Tibial nerve (tissue), 4 donors: ENCODE measurements at regions not wholly inside any gene's neighbourhood (a gene's known extent, or its start where the extent isn't known, plus 50 kb on each side); places are given as distances from the start of the nearest gene placed in this dataset.

Experiments used
- DNase-seq, 2 donors: peaks; one replicate each; pipeline ENCODE4 v3.0.0-alpha.2; 2019; ENCODE audit warnings: low spot score in 2 of 2
- H3K27ac ChIP-seq, 4 donors: fragments of 200-600 bp; sonication (generic) in 3 of 4; one replicate each; pipeline ENCODE4 v1.5.1; 2017 to 2019; ENCODE audit warnings: mild to moderate bottlenecking in 1 of 4
- H3K27me3 ChIP-seq, 2 donors: fragments of 200-600 bp; sonication (generic) in 1 of 2; one replicate each; pipeline versions ENCODE4 v1.5.1 to v1.6.0; 2017 to 2019
- H3K36me3 ChIP-seq, 3 donors: fragments of 200-600 bp; sonication (generic); one replicate each; pipeline ENCODE4 v1.5.1; 2018 to 2019
- H3K4me1 ChIP-seq, 4 donors: fragments of 200-600 bp; sonication (generic) in 3 of 4; one replicate each; pipeline ENCODE4 v1.5.1; 2017 to 2019
- H3K4me3 ChIP-seq, 4 donors: fragments of 200-600 bp; sonication (generic) in 3 of 4; one replicate each; pipeline ENCODE4 v1.5.1; 2017 to 2019; ENCODE audit warnings: mild to moderate bottlenecking in 1 of 4, moderate library complexity in 1 of 4
- H3K9me3 ChIP-seq, 4 donors: fragments of 200-600 bp; sonication (generic) in 3 of 4; one replicate each; pipeline ENCODE4 v1.5.1; 2017 to 2019
- CTCF ChIP-seq, 5 experiments: fragments of 200-600 bp in 3 of 5; fragments of 450-650 bp in 2 of 5; sonication (generic) in 3 of 5; IDR thresholded peaks; one replicate each; pipeline ENCODE4 v1.5.1; 2016 to 2019; ENCODE audit warnings: antibody characterized with exemption in 5 of 5, mild to moderate bottlenecking in 3 of 5, moderate library complexity in 2 of 5
- EP300 ChIP-seq, 2 donors: sonication (generic); formaldehyde crosslinking; IDR thresholded peaks; one replicate each; pipeline ENCODE4 v1.6.1; 2017; ENCODE audit warnings: antibody characterized with exemption in 2 of 2, mild to moderate bottlenecking in 1 of 2
- POLR2A ChIP-seq, 2 donors: fragments of 450-650 bp; IDR thresholded peaks; one replicate each; pipeline ENCODE4 v1.6.1; 2017; ENCODE audit warnings: antibody characterized with exemption in 2 of 2, mild to moderate bottlenecking in 2 of 2, moderate library complexity in 2 of 2
- WGBS, 2 donors: methylation state at CpG; one replicate each; pipeline ENCODE4 v1.1.5; 2018; 5-methylcytosine and 5-hydroxymethylcytosine counted together

- no peaks in the 10 kb centered on the region for H3K9me3 ChIP-seq
- H3K27ac ChIP-seq: no peak overlapping the region
- H3K36me3 ChIP-seq: no peaks in the 10 kb centered on the region
- DNase-seq: no peak
- WGBS, 2 donors: 61 to 67% methylated on average over 11 of the region's 11 CpGs
- TF ChIP-seq CTCF (IDR thresholded peaks at IDR 0.05) (no peak), POLR2A (IDR thresholded peaks at IDR 0.05) (no peak), EP300 (IDR thresholded peaks at IDR 0.05) (no peak)
- peaks cover 0 to 5% of the 10 kb centered on the region in 2 donors for H3K27me3 ChIP-seq
- H3K4me1 ChIP-seq: no peaks in the 10 kb centered on the region
- no peak overlapping the region for H3K4me3 ChIP-seq
Observed at GRCh38 chr1:36664571-36665287, 182.0 kb upstream of the CSF3R start.

- TF ChIP-seq POLR2A (IDR thresholded peaks at IDR 0.05): no peak
- TF ChIP-seq EP300 (IDR thresholded peaks at IDR 0.05): no peak
- no peak for TF ChIP-seq CTCF (IDR thresholded peaks at IDR 0.05)
Observed at GRCh38 chr1:36663772-36664430, 181.2 kb upstream of the CSF3R start.

GRCh38 chr1:36658838-36659237, 176.1 kb upstream of the CSF3R start:
- 39 to 41% methylated on average over 3 of the region's 3 CpGs for whole genome bisulfite sequencing, 2 donors
- H3K4me3 ChIP-seq: no peak overlapping the region
- no peak overlapping the region for H3K27ac ChIP-seq
- H3K36me3 ChIP-seq: no peaks in the 10 kb centered on the region
- TF ChIP-seq POLR2A (IDR thresholded peaks at IDR 0.05) (no peak), EP300 (IDR thresholded peaks at IDR 0.05) (no peak), CTCF (IDR thresholded peaks at IDR 0.05) (no peak)
- H3K27me3 ChIP-seq: no peaks in the 10 kb centered on the region
- no peak for DNase-seq
- H3K9me3 ChIP-seq: no peaks in the 10 kb centered on the region
- H3K4me1 ChIP-seq: peaks cover 0 to 10% (median 2%) of the 10 kb centered on the region in 4 donors

More at GRCh38 chr1:36663772-36664430, 181.2 kb upstream of the CSF3R start:
- Histone ChIP-seq H3K4me1 (no peaks in the 10 kb centered on the region), H3K36me3 (no peaks in the 10 kb centered on the region), H3K27ac (no peak overlapping the region), H3K9me3 (no peaks in the 10 kb centered on the region), H3K4me3 (no peak overlapping the region), H3K27me3 (peaks cover 0 to 5% of the 10 kb centered on the region in 2 donors)
- WGBS, 2 donors: 87 to 89% methylated on average over 6 of the region's 6 CpGs
- no peak for DNase-seq

- peaks cover 0 to 14% (median 2%) of the 10 kb centered on the region in 4 donors for H3K4me1 ChIP-seq
- 63 to 69% methylated on average over 6 of the region's 6 CpGs for WGBS, 2 donors
- H3K36me3 ChIP-seq: no peaks in the 10 kb centered on the region
- H3K4me3 ChIP-seq: no peak overlapping the region
- no peak for DNase-seq
- no peak overlapping the region for H3K27ac ChIP-seq
- no peaks in the 10 kb centered on the region for H3K27me3 ChIP-seq
- H3K9me3 ChIP-seq: no peaks in the 10 kb centered on the region
- no peak for TF ChIP-seq EP300 (IDR thresholded peaks at IDR 0.05)
- TF ChIP-seq CTCF (IDR thresholded peaks at IDR 0.05): no peak
- TF ChIP-seq POLR2A (IDR thresholded peaks at IDR 0.05): no peak
Observed at GRCh38 chr1:36657826-36658225, 175.1 kb upstream of the CSF3R start.

- H3K4me1 ChIP-seq: peaks cover 0 to 14% (median 2%) of the 10 kb centered on the region in 4 donors
- DNase-seq: no peak
- no peaks in the 10 kb centered on the region for H3K27me3 ChIP-seq
- no peaks in the 10 kb centered on the region for H3K9me3 ChIP-seq
- H3K27ac ChIP-seq: no peak overlapping the region
- H3K36me3 ChIP-seq: no peaks in the 10 kb centered on the region
- TF ChIP-seq POLR2A (IDR thresholded peaks at IDR 0.05) (no peak), CTCF (IDR thresholded peaks at IDR 0.05) (no peak), EP300 (IDR thresholded peaks at IDR 0.05) (no peak)
- H3K4me3 ChIP-seq: no peak overlapping the region
Observed at GRCh38 chr1:36656838-36657237, 174.1 kb upstream of the CSF3R start.
